Hepatocyte (in vitro differentiated cells): ENCODE measurements at regions not wholly inside any gene's neighbourhood (a gene's known extent, or its start where the extent isn't known, plus 50 kb on each side); places are given as distances from the start of the nearest gene placed in this dataset.

Experiments
- DNase-seq: peaks from one replicate; pipeline ENCODE4 v3.0.0-alpha.2; 2016; ENCODE audit warnings: low spot score
- H2AFZ ChIP-seq: fragments of 200-600 bp; sonication (generic); 2 replicates; pipeline ENCODE4 v1.6.0; 2016; ENCODE audit warnings: antibody characterized with exemption, mild to moderate bottlenecking
- H3K27ac ChIP-seq: fragments of 200-600 bp; sonication (generic); 2 replicates; pipeline ENCODE4 v1.5.1; 2016; ENCODE audit warnings: mild to moderate bottlenecking
- H3K27me3 ChIP-seq: fragments of 200-600 bp; sonication (generic); 2 replicates; pipeline ENCODE4 v1.6.1; 2016
- H3K36me3 ChIP-seq: fragments of 200-600 bp; sonication (generic); replicated peaks from 2 replicates; pipeline ENCODE4 v1.5.1; 2016; ENCODE audit warnings: low read depth; ENCODE audit not compliant: insufficient read depth
- H3K4me1 ChIP-seq: fragments of 200-600 bp; sonication (generic); 2 replicates; pipeline ENCODE4 v1.5.1; 2016; ENCODE audit warnings: mild to moderate bottlenecking, moderate library complexity; ENCODE audit not compliant: insufficient read depth
- H3K4me2 ChIP-seq: fragments of 200-600 bp; sonication (generic); 2 replicates; pipeline ENCODE4 v1.6.0; 2016
- H3K4me3 ChIP-seq: fragments of 200-600 bp; sonication (generic); 2 replicates; pipeline ENCODE4 v1.5.1; 2016; ENCODE audit warnings: mild to moderate bottlenecking
- H3K79me2 ChIP-seq: fragments of 200-600 bp; sonication (generic); 2 replicates; pipeline ENCODE4 v1.6.0; 2017; ENCODE audit warnings: mild to moderate bottlenecking
- H3K9me2 ChIP-seq: fragments of 200-600 bp; sonication (generic); replicated peaks from 2 replicates; pipeline ENCODE4 v1.6.0; 2017; ENCODE audit warnings: mild to moderate bottlenecking; ENCODE audit not compliant: insufficient read depth
- H3K9me3 ChIP-seq: fragments of 200-600 bp; sonication (generic); 2 replicates; pipeline ENCODE4 v1.5.1; 2016; ENCODE audit warnings: low read depth, mild to moderate bottlenecking
- H4K20me1 ChIP-seq: fragments of 200-600 bp; sonication (generic); 2 replicates; pipeline ENCODE4 v1.6.0; 2016; ENCODE audit warnings: mild to moderate bottlenecking; ENCODE audit not compliant: insufficient read depth, poor library complexity, severe bottlenecking
- EZH2 ChIP-seq: fragments of 200-600 bp; sonication (generic); IDR thresholded peaks from 2 replicates; pipeline ENCODE4 v1.6.1; 2016; ENCODE audit warnings: antibody characterized with exemption, mild to moderate bottlenecking, borderline replicate concordance
- EZH2phosphoT487 ChIP-seq: fragments of 200-600 bp; sonication (generic); IDR thresholded peaks from one replicate; pipeline ENCODE4 v1.6.1; 2018; ENCODE audit warnings: antibody characterized with exemption, mild to moderate bottlenecking, low read depth, moderate library complexity; ENCODE audit not compliant: unreplicated experiment, severe bottlenecking
- WGBS: methylation state at CpG from one replicate; pipeline ENCODE4 v1.1.6; 2016; ENCODE audit warnings: low lambda C conversion rate; ENCODE audit errors: missing lambda C conversion rate; 5-methylcytosine and 5-hydroxymethylcytosine counted together
- TF ChIP-seq, protein P1 (sequence below): fragments of 200-600 bp; sonication (generic); IDR thresholded peaks from 2 replicates; pipeline ENCODE4 v1.5.1; 2016; ENCODE audit warnings: antibody characterized with exemption, mild to moderate bottlenecking; ENCODE audit not compliant: poor library complexity

DNA sequence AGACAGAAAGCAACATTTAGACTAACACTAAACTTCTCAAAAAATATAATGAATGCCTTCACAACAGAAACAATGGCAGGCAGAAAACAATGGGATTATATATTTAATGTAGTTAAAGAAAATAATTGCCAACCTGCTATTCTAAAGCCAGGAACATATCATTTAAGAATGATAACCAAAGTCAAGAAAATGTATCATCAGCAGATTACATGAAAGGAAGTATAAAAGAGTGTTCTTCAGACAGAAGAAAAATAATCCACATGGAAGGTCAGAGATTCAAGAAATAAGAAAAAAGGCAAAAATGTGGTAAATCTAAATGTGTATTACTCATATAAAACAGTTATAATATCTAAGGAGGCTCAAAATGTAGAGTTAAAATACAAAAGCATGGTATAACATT lies 98.1 kb downstream of the CYP26A1 start:
- Histone ChIP-seq H3K9me3 (no peaks in the 10 kb centered on the region), H2AFZ (no peak overlapping the region), H3K27ac (no peak overlapping the region), H3K9me2 (no peaks in the 10 kb centered on the region), H3K4me1 (peaks cover 14% of the 10 kb centered on the region), H4K20me1 (no peaks in the 10 kb centered on the region), H3K4me2 (no peak overlapping the region), H3K36me3 (no peaks in the 10 kb centered on the region), H3K79me2 (no peaks in the 10 kb centered on the region), H3K4me3 (no peak overlapping the region), H3K27me3 (no peaks in the 10 kb centered on the region)
- no peak for TF ChIP-seq EZH2
- no peak for TF ChIP-seq EZH2phosphoT487
- TF ChIP-seq, protein P1, sequence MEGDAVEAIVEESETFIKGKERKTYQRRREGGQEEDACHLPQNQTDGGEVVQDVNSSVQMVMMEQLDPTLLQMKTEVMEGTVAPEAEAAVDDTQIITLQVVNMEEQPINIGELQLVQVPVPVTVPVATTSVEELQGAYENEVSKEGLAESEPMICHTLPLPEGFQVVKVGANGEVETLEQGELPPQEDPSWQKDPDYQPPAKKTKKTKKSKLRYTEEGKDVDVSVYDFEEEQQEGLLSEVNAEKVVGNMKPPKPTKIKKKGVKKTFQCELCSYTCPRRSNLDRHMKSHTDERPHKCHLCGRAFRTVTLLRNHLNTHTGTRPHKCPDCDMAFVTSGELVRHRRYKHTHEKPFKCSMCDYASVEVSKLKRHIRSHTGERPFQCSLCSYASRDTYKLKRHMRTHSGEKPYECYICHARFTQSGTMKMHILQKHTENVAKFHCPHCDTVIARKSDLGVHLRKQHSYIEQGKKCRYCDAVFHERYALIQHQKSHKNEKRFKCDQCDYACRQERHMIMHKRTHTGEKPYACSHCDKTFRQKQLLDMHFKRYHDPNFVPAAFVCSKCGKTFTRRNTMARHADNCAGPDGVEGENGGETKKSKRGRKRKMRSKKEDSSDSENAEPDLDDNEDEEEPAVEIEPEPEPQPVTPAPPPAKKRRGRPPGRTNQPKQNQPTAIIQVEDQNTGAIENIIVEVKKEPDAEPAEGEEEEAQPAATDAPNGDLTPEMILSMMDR = no peak
- no peak for DNase-seq

DNA sequence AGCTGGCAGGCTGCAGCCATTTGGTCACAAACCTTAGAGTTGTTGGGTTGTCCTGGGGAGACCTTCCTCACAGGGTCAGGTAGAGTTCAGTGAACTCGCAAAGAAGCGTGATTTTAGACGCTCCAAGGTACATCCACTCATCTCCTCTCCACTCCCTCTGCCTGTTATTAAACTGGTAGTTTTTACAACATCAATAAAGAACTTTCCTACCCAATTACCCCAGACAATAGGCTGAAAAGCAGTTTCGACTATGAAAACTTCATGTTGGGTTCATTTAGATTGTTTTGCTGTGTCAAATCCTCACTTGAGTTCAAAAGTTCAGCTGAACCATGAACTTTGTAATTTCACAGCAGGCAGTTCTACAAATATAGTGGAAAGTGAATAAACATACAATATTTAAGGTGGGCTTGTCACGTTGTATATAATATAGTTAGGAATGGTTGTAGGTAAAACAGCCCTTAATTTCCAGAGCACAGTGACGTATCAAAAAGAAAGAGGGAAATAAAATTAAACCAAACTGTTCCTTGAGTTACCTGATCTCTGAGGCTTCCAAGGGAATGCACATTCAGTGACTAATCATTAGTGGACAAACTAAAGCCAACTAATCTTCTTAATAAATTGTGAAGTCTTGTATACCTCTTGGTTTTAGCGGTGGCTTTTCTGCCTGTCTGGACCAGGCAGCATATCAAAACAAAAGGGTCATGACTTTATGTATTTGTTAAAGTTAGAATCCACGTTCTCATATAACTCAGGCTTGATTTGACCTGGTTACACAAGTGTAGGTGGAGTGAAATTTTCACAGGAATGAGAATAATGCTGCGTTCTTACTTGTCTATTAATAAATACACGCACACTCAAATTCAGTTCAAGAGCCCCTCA lies 100.5 kb downstream of the CYP26A1 start:
- Histone ChIP-seq H3K79me2 (no peaks in the 10 kb centered on the region), H3K4me2 (peak overlapping the region; percentile 22), H3K9me3 (no peaks in the 10 kb centered on the region), H3K36me3 (no peaks in the 10 kb centered on the region), H3K4me3 (no peak overlapping the region), H3K9me2 (no peaks in the 10 kb centered on the region), H3K4me1 (peaks cover 14% of the 10 kb centered on the region), H2AFZ (no peak overlapping the region), H3K27me3 (no peaks in the 10 kb centered on the region), H3K27ac (no peak overlapping the region), H4K20me1 (no peaks in the 10 kb centered on the region)
- WGBS = 34% methylated on average over 10 of the region's 10 CpGs
- TF ChIP-seq, protein P1 = no peak
- TF ChIP-seq EZH2phosphoT487 (no peak), EZH2 (no peak)
- peak; percentile 25 for DNase-seq

DNA sequence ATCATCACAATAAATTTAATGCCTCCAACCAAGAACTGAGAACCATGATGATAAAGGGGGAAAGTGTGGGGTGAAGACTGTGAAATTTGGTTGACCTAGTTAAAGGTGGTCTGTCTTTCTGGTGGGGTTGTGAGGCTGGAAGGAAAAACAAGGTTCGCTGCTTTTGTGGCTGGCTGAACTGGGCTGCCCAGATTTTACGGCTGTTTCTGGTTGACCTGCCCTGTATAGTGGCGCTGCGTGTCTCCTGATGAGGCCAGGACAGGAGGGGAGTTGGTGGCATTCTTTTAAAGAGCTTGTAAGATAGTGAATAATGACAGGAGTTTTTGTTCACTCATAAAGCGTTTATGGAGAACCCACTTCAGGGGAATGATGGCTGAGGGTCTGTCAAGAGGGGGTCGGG lies 101.8 kb downstream of the CYP26A1 start:
- H4K20me1 ChIP-seq = no peaks in the 10 kb centered on the region
- H3K9me2 ChIP-seq = no peaks in the 10 kb centered on the region
- H2AFZ ChIP-seq = no peak overlapping the region
- no peak overlapping the region for H3K4me3 ChIP-seq
- H3K36me3 ChIP-seq = no peaks in the 10 kb centered on the region
- DNase-seq = no peak
- H3K27me3 ChIP-seq = no peaks in the 10 kb centered on the region
- WGBS = 68% methylated on average over 6 of the region's 6 CpGs
- peaks cover 14% of the 10 kb centered on the region for H3K4me1 ChIP-seq
- H3K9me3 ChIP-seq = no peaks in the 10 kb centered on the region
- TF ChIP-seq EZH2 (no peak), EZH2phosphoT487 (no peak)
- TF ChIP-seq, protein P1 = no peak
- H3K4me2 ChIP-seq = no peak overlapping the region
- H3K27ac ChIP-seq = no peak overlapping the region
- H3K79me2 ChIP-seq = no peaks in the 10 kb centered on the region
